ENCODE measurements at regions not wholly inside any gene's neighbourhood (a gene's known extent, or its start where the extent isn't known, plus 50 kb on each side); places are given as distances from the start of the nearest gene placed in this dataset.

- TF ChIP-seq CTCF (IDR thresholded peaks at IDR 0.05; ENCODE audit: low read depth, low read length, poor library complexity, severe bottlenecking) (no peak), EZH2phosphoT487 (IDR thresholded peaks at IDR 0.05; ENCODE audit: borderline replicate concordance, low read length) (no peak)
These were observed 747.1 kb downstream of the GALR1 start for GRCh38 chr18:77996737-77997136.
